GM13977 (cell line): ENCODE measurements at regions not wholly inside any gene's neighbourhood (a gene's known extent, or its start where the extent isn't known, plus 50 kb on each side); places are given as distances from the start of the nearest gene placed in this dataset.

Experiments
- DNase-seq: peaks from one replicate; pipeline ENCODE4 v3.0.0; 2012; ENCODE audit warnings: low spot score
- in situ Hi-C: fragments of 300-500 bp; cut with MboI; formaldehyde crosslinking; loops from one replicate; pipeline ENCODE4 v1.12.0; 2022; ENCODE audit warnings: low sequenced_read_pairs, low pct_unique_long_range_greater_than_20kb, mixed read lengths, inconsistent platforms; ENCODE audit not compliant: unreplicated experiment
- TF ChIP-seq, protein P1 (sequence below): IDR thresholded peaks from 2 replicates; pipeline ENCODE4 v1.5.1; 2012; ENCODE audit warnings: mild to moderate bottlenecking, control low read depth; ENCODE audit not compliant: insufficient read depth; ENCODE audit errors: extremely low read depth, missing control alignments

DNA sequence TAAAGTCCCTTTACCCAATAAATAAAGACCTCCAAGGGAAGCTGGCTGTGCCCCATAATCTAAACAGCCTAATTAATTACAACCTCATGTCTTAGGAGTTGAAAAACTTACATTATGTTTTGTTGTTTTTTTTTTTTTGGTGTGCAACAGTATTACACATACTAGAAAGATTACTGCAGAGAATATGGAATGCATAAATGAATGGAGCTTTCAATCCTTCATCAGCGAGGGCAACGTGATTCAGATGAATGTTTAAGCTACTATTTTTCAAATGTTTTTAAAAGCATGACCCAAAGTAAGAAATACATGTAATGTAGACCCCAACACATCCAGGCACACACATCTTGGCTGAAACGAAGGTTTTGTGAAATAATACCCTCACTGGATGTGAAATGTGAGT lies 167.1 kb upstream of the FN1 start:
- TF ChIP-seq, protein P1, sequence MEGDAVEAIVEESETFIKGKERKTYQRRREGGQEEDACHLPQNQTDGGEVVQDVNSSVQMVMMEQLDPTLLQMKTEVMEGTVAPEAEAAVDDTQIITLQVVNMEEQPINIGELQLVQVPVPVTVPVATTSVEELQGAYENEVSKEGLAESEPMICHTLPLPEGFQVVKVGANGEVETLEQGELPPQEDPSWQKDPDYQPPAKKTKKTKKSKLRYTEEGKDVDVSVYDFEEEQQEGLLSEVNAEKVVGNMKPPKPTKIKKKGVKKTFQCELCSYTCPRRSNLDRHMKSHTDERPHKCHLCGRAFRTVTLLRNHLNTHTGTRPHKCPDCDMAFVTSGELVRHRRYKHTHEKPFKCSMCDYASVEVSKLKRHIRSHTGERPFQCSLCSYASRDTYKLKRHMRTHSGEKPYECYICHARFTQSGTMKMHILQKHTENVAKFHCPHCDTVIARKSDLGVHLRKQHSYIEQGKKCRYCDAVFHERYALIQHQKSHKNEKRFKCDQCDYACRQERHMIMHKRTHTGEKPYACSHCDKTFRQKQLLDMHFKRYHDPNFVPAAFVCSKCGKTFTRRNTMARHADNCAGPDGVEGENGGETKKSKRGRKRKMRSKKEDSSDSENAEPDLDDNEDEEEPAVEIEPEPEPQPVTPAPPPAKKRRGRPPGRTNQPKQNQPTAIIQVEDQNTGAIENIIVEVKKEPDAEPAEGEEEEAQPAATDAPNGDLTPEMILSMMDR, result no peak
- no peak for DNase-seq
- in situ Hi-C loops, result no loop called here

DNA sequence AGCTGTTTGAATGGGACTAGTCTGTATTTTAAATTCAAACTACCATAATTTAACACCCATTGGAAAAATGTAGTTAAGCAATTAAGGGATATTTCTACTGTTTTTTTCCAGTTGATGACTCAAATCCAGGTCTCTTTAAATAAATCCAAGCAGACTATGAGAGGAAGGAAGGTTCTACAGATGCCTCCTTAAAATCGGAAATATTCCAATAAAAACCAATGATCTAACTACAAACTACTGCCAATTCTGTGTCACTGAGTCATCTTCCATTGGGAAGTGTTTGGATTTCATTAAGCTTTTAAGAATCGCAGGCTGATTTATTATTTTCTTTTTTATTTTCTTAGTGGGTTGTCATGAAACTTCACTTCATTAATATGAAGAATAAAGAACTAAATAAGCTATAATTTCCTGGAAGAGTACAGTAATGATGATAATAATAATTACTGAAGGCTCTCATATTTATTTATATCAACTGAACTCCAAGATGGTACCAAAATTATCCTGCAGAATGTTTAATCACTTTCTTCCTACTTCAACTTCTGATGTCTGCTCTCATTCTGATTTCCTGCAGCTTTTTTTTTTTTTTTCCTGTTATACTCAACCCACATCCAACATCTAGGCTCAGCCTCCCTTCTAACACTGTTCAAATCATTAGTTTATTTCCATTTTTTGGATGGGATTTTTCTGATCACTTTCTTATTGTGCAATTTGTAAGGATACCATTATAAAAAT lies 166.3 kb upstream of the FN1 start:
- TF ChIP-seq, protein P1, result no peak
- DNase-seq, result no peak
- in situ Hi-C loops, result no loop called here

DNA sequence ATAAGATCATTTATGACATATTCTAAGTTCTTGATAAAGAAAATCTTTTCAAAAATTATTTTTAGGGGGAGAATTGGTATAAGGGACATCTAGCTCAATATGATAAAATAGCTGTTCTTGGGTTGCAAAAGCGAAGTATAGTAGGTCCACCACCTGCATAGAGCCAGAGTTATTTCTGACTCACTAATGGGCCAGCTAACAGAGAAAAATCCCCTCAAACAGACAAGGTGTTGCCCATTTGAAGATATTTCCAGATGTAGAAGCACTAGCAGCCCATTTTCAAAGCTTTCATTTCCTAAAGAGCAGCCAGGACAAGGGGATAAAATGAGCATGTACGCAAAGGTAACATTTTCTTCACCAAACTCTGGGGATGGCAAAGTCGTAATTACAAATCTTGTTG lies 165.7 kb upstream of the FN1 start:
- TF ChIP-seq, protein P1, result no peak
- no peak for DNase-seq
- in situ Hi-C loops, result no loop called here

DNA sequence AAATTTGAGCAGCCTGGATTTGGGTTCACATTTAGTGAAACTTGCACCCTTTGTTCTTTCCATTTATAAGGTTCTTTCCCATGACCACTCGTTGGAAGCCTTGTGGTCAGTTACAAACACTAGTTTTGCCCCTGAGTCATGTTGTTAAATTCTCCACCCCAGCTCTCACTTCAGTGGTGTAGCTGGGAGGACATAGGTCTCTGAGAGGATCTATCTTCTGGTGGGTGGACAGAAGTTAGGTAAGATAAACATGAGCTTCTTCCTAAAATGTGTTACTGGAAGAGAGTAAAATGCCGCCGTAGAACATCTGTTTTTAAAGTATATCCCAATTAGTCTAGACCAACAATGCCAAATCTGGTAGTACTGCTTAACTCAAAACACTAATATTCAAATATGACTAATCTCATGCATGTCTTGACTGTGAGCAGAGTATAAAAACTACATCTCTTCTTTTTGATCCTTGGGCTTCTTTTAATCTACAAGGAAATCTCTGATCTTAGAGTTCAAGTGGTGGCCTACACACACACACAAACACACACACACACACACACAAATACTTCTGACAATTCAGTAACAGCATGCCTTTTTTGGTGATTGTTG lies 162.6 kb upstream of the FN1 start:
- DNase-seq, result no peak

DNA sequence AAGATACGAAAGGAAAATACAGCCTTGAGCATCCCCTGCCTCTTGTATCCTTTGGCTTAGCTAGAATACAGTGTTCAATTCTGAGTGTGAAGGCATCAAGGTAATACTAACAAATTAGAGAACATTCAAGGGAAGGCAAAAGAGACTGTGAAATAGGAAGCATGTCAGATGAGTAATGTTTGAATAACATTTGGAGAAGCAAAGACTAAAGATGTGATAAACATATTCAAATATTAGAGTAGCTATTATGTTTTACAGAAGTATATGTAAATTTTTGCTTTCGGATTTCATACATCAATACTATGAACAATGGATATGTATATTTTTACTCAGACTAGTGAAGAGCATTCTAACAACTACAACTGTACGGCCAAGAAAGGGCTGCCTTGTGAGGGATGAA lies 161.7 kb upstream of the FN1 start:
- TF ChIP-seq, protein P1, result no peak
- DNase-seq, result no peak

More for the DNA sequence above, 162.6 kb upstream of the FN1 start:
- TF ChIP-seq, protein P1, result no peak
- in situ Hi-C loops, result no loop called here

DNA sequence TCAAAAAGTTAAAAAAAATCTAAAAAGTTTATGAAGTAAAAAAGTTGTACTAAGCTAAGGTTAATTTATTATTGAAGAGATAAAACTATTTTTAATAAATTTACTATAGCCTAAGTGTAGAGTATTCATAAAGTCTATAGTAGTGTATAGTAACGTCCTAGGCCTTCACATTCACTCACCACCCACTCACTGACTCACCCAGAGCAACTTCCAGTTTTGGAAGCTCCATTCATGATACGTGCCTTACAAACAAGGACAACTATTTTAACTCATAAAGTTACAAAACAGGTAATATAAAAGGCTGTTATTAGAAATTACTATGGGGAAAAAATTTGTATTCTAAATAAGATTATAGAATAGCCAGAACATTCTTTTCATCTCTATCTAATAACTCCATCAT lies 158.9 kb upstream of the FN1 start:
- TF ChIP-seq, protein P1, result no peak
- in situ Hi-C loops, result no loop called here

More for the DNA sequence above, 161.7 kb upstream of the FN1 start:
- in situ Hi-C loops, result no loop called here

More for the DNA sequence above, 158.9 kb upstream of the FN1 start:
- no peak for DNase-seq
